Heart left ventricle (tissue), 16 donors: ENCODE measurements at regions not wholly inside any gene's neighbourhood (a gene's known extent, or its start where the extent isn't known, plus 50 kb on each side); places are given as distances from the start of the nearest gene placed in this dataset.

Experiments
- ATAC-seq, 4 donors: fragments of 200-7000 bp; cut with Tn5 transposase; one replicate each; pipeline ENCODE4 v1.9.1; 2020 to 2022; ENCODE audit warnings: moderate library complexity in 4 of 4, mild to moderate bottlenecking in 3 of 4, moderate number of reproducible peaks in 1 of 4
- DNase-seq, 5 donors: peaks; one replicate each; pipeline ENCODE4 v3.0.0-alpha.2; 2020
- H3K27ac ChIP-seq, 12 donors: fragments of 200-600 bp; sonication (generic) in 4 of 12; one replicate each; pipeline versions ENCODE4 v1.5.0 to v1.8.0; 2016 to 2022; ENCODE audit warnings: mild to moderate bottlenecking in 2 of 12
- H3K27me3 ChIP-seq, 9 donors: fragments of 200-600 bp; sonication (generic) in 2 of 9; one replicate each; pipeline versions ENCODE4 v1.5.1 to v1.8.0; 2016 to 2022; ENCODE audit warnings: mild to moderate bottlenecking in 3 of 9
- H3K36me3 ChIP-seq, 9 donors: fragments of 200-600 bp; sonication (generic) in 2 of 9; one replicate each; pipeline versions ENCODE4 v1.5.0 to v1.8.0; 2018 to 2022; ENCODE audit warnings: mild to moderate bottlenecking in 2 of 9
- H3K4me1 ChIP-seq, 12 donors: fragments of 200-600 bp; sonication (generic) in 4 of 12; one replicate each; pipeline versions ENCODE4 v1.5.0 to v1.8.0; 2016 to 2022; ENCODE audit warnings: mild to moderate bottlenecking in 3 of 12
- H3K4me3 ChIP-seq, 12 donors: fragments of 200-600 bp; sonication (generic) in 4 of 12; one replicate each; pipeline versions ENCODE4 v1.5.0 to v1.8.0; 2017 to 2022; ENCODE audit warnings: mild to moderate bottlenecking in 9 of 12, moderate library complexity in 4 of 12
- H3K9me3 ChIP-seq, 12 donors: fragments of 200-600 bp; sonication (generic) in 4 of 12; one replicate each; pipeline versions ENCODE4 v1.5.0 to v1.8.0; 2016 to 2022; ENCODE audit warnings: mild to moderate bottlenecking in 1 of 12
- CTCF ChIP-seq, 12 donors: fragments of 200-600 bp; sonication (generic) in 4 of 12; IDR thresholded peaks; one replicate each; pipeline versions ENCODE4 v1.5.0 to v1.8.0; 2018 to 2022; ENCODE audit warnings: antibody characterized with exemption in 12 of 12, mild to moderate bottlenecking in 5 of 12
- POLR2A ChIP-seq, 2 donors: fragments of 450-650 bp; IDR thresholded peaks; one replicate each; pipeline ENCODE4 v1.6.1; 2017; ENCODE audit warnings: antibody characterized with exemption in 2 of 2, mild to moderate bottlenecking in 2 of 2, moderate library complexity in 2 of 2
- WGBS, 4 donors: extraction: QIAGEN DNeasy Blood & Tissue Kit in 2 of 4; methylation state at CpG; one replicate each; pipeline versions ENCODE4 v1.1.5 to v1.1.7; 2013 to 2018; 5-methylcytosine and 5-hydroxymethylcytosine counted together
- intact Hi-C, 10 donors: fragments of 100-400 bp; cut with DNase I; formaldehyde crosslinking; loops; one replicate each; pipeline versions ENCODE4 v1.11.1 to v1.14.2; 2022
- donor health status: ischemic (EF 13 %, LVEDD 7.1; RV severe dilation, severe dysfunction).
- donor health status: healthy with polysubstance abuse.
- donor health status: DM: no; HTN: yes; CAD: no.
- donor health status: DM: no; HTN: no; CAD: no.
- donor health status: ischemic (EF 25% LVEDD 6.9; RV normal size, moderate dysfunction).
- donor health status: ischemic (EF 25% LVEDD 5.7; RV mildly dilated, moderate dysfunction).
- donor health status: healthy.
- donor health status: DM: yes; HTN: yes; CAD: no.
- donor health status: ischemic (EF 35%, LVEDD 5.7; RV mildly dilated, moderate dysfunction).
- donor health status: nonischemic (EF 11% LVEDD 7.7; RV severe dilation, severe dysfunction).
- donor health status: DM: yes; HTN: yes; CAD: no.
- donor health status: PGD.
- donor health status: ischemic (EF 29% LVEDD 5.4; RV normal size, mild dysfunction).
- donor health status: nonischemic (EF 23%, LVEDD 6.1; RV moderate dilation, normal function).

GRCh38 chr16:66199189-66199588, 167.3 kb upstream of the CDH5 start:
- no peaks in the 10 kb centered on the region for H3K36me3 ChIP-seq
- intact Hi-C loops = no loop called here
- no peak for ATAC-seq
- H3K4me1 ChIP-seq = peaks cover 0 to 12% (median 0%) of the 10 kb centered on the region in 12 donors
- no peak overlapping the region for H3K4me3 ChIP-seq
- no peak overlapping the region for H3K27ac ChIP-seq
- H3K27me3 ChIP-seq = no peaks in the 10 kb centered on the region
- TF ChIP-seq POLR2A (IDR thresholded peaks at IDR 0.05) = no peak
- 89 to 95% (median 92%) methylated on average over 1 of the region's 1 CpG for WGBS, 4 donors
- DNase-seq = no peak
- H3K9me3 ChIP-seq = no peaks in the 10 kb centered on the region

GRCh38 chr16:66198641-66199040, 167.8 kb upstream of the CDH5 start:
- Histone ChIP-seq H3K36me3 (no peaks in the 10 kb centered on the region), H3K4me1 (peaks cover 0 to 12% (median 0%) of the 10 kb centered on the region in 12 donors), H3K4me3 (no peak overlapping the region), H3K27ac (no peak overlapping the region), H3K27me3 (no peaks in the 10 kb centered on the region), H3K9me3 (no peaks in the 10 kb centered on the region)
- intact Hi-C loops = no loop called here
- no peak for ATAC-seq
- TF ChIP-seq CTCF (IDR thresholded peaks at IDR 0.05) (no peak), POLR2A (IDR thresholded peaks at IDR 0.05) (no peak)
- no peak for DNase-seq
- WGBS, 4 donors = 56 to 94% (median 70%) methylated on average over 3 of the region's 3 CpGs

- intact Hi-C loops = no loop called here
- Histone ChIP-seq H3K36me3 (no peaks in the 10 kb centered on the region), H3K27ac (no peak overlapping the region), H3K4me1 (peaks cover 0 to 12% (median 0%) of the 10 kb centered on the region in 12 donors), H3K4me3 (no peak overlapping the region), H3K9me3 (no peaks in the 10 kb centered on the region), H3K27me3 (no peaks in the 10 kb centered on the region)
- ATAC-seq = no peak
- DNase-seq = no peak
- TF ChIP-seq CTCF (IDR thresholded peaks at IDR 0.05) (no peak), POLR2A (IDR thresholded peaks at IDR 0.05) (no peak)
- WGBS, 4 donors = 84 to 90% (median 89%) methylated on average over 4 of the region's 4 CpGs
Measured at GRCh38 chr16:66197668-66198278, 168.7 kb upstream of the CDH5 start.

- Histone ChIP-seq H3K27ac (no peak overlapping the region), H3K4me1 (peaks cover 0 to 12% (median 0%) of the 10 kb centered on the region in 12 donors), H3K27me3 (no peaks in the 10 kb centered on the region), H3K9me3 (no peaks in the 10 kb centered on the region), H3K4me3 (no peak overlapping the region), H3K36me3 (no peaks in the 10 kb centered on the region)
- 87 to 93% (median 90%) methylated on average over 3 of the region's 3 CpGs for WGBS, 4 donors
- DNase-seq = no peak
- no peak for ATAC-seq
- intact Hi-C loops = no loop called here
- TF ChIP-seq POLR2A (IDR thresholded peaks at IDR 0.05) (no peak), CTCF (IDR thresholded peaks at IDR 0.05) (no peak)
Measured at GRCh38 chr16:66196770-66197169, 169.7 kb upstream of the CDH5 start.

- Histone ChIP-seq H3K4me1 (peaks cover 0 to 7% (median 0%) of the 10 kb centered on the region in 12 donors), H3K27me3 (no peaks in the 10 kb centered on the region), H3K4me3 (no peak overlapping the region), H3K27ac (no peak overlapping the region), H3K9me3 (no peaks in the 10 kb centered on the region), H3K36me3 (no peaks in the 10 kb centered on the region)
- ATAC-seq (no peak), DNase-seq (no peak)
- TF ChIP-seq POLR2A (IDR thresholded peaks at IDR 0.05) (no peak), CTCF (IDR thresholded peaks at IDR 0.05) (no peak)
- intact Hi-C loops = no loop called here
Measured at GRCh38 chr16:66194866-66195265, 171.6 kb upstream of the CDH5 start.
